OCI-LY7 (cell line): ENCODE measurements at regions not wholly inside any gene's neighbourhood (a gene's known extent, or its start where the extent isn't known, plus 50 kb on each side); places are given as distances from the start of the nearest gene placed in this dataset.

Experiments
- BruUV-seq: library from RNA; stranded (reverse); fragments of 400-500 nt; replicated peaks from 2 replicates; lab custom pipeline; 2021; lab: Mats Ljungman, UMichigan
- CTCF ChIA-PET: fragments of 300-600 bp; sonication (Branson Sonifier 250); formaldehyde crosslinking; loops from one replicate; lab custom pipeline; 2022; ENCODE audit warnings: antibody characterized with exemption; ENCODE audit not compliant: unreplicated experiment; lab: Charles Lee
- POLR2A ChIA-PET: fragments of 300-600 bp; sonication (Branson Sonifier 250); formaldehyde crosslinking; loops from one replicate; lab custom pipeline; 2022; ENCODE audit warnings: antibody characterized with exemption; lab: Charles Lee
- DNase-seq: peaks from one replicate; pipeline ENCODE4 v3.0.0-alpha.2; 2015; ENCODE audit warnings: low spot score
- H2AFZ ChIP-seq: fragments of 200-600 bp; sonication (generic), shearing (Covaris generic); 2 replicates; pipeline ENCODE4 v1.6.1; 2014; ENCODE audit warnings: mild to moderate bottlenecking, antibody characterized with exemption, low read length, moderate library complexity
- H3K27ac ChIP-seq: fragments of 200-600 bp; sonication (generic); 2 replicates; pipeline ENCODE4 v1.5.1; 2014; ENCODE audit warnings: mixed run types, low read depth, mild to moderate bottlenecking, moderate library complexity, low read length, inconsistent platforms; ENCODE audit not compliant: poor library complexity, severe bottlenecking
- H3K36me3 ChIP-seq: fragments of 200-600 bp; sonication (generic); 2 replicates; pipeline ENCODE4 v1.6.1; 2014; ENCODE audit warnings: mild to moderate bottlenecking, antibody characterized with exemption, low read length, moderate library complexity, mixed read lengths; ENCODE audit not compliant: insufficient read depth
- H3K4me1 ChIP-seq: fragments of 200-600 bp; sonication (generic); 2 replicates; pipeline ENCODE4 v1.5.1; 2014; ENCODE audit warnings: mild to moderate bottlenecking, low read length; ENCODE audit not compliant: insufficient read depth, poor library complexity, severe bottlenecking
- H3K4me2 ChIP-seq: fragments of 200-600 bp; sonication (generic); 2 replicates; pipeline ENCODE4 v1.6.1; 2014; ENCODE audit warnings: mild to moderate bottlenecking, low read length
- H3K4me3 ChIP-seq: fragments of 200-600 bp; sonication (generic); 2 replicates; pipeline ENCODE4 v1.5.1; 2014; ENCODE audit warnings: mild to moderate bottlenecking, low read depth, low read length; ENCODE audit not compliant: poor library complexity, severe bottlenecking
- H3K79me2 ChIP-seq: fragments of 200-600 bp; sonication (generic); 2 replicates; pipeline ENCODE4 v1.6.1; 2016; ENCODE audit warnings: low read depth, mild to moderate bottlenecking, low read length, moderate library complexity, mixed read lengths; ENCODE audit not compliant: insufficient read depth
- H3K9me2 ChIP-seq: fragments of 200-600 bp; sonication (generic); 2 replicates; pipeline ENCODE4 v1.6.1; 2016; ENCODE audit warnings: mild to moderate bottlenecking, low read length, mixed read lengths; ENCODE audit not compliant: insufficient read depth
- H3K9me3 ChIP-seq: fragments of 200-600 bp; sonication (generic); 2 replicates; pipeline ENCODE4 v1.6.1; 2014; ENCODE audit warnings: mild to moderate bottlenecking, mixed run types, low read length, mixed read lengths
- H4K20me1 ChIP-seq: fragments of 200-600 bp; sonication (generic); 2 replicates; pipeline ENCODE4 v1.6.1; 2014; ENCODE audit warnings: mild to moderate bottlenecking, antibody characterized with exemption, low read length, moderate library complexity, mixed read lengths; ENCODE audit not compliant: insufficient read depth
- EZH2phosphoT487 ChIP-seq: fragments of 200-600 bp; sonication (generic); IDR thresholded peaks from 2 replicates; pipeline ENCODE4 v1.6.1; 2018; ENCODE audit warnings: low read depth, borderline replicate concordance, mild to moderate bottlenecking, mixed run types, antibody characterized with exemption, low read length, moderate library complexity, mixed read lengths
- intact Hi-C: fragments of 100-400 bp; cut with micrococcal nuclease; formaldehyde crosslinking; loops from one replicate; pipeline ENCODE4 v1.10.0; 2022; ENCODE audit not compliant: unreplicated experiment
- TF ChIP-seq, protein P1 (sequence below): fragments of 200-600 bp; sonication (generic); conservative IDR thresholded peaks from 2 replicates; pipeline ENCODE4 v1.5.1; 2014; ENCODE audit warnings: mild to moderate bottlenecking, antibody characterized with exemption, low read length, moderate library complexity, mixed read lengths

GRCh38 chr1:172960019-172960418 is 90.7 kb downstream of the TNFSF18 start:
- H3K79me2 ChIP-seq, result no peaks in the 10 kb centered on the region
- no peaks in the 10 kb centered on the region for H3K4me1 ChIP-seq
- H3K27ac ChIP-seq, result no peak overlapping the region
- H3K36me3 ChIP-seq, result no peaks in the 10 kb centered on the region
- TF ChIP-seq, protein P1, sequence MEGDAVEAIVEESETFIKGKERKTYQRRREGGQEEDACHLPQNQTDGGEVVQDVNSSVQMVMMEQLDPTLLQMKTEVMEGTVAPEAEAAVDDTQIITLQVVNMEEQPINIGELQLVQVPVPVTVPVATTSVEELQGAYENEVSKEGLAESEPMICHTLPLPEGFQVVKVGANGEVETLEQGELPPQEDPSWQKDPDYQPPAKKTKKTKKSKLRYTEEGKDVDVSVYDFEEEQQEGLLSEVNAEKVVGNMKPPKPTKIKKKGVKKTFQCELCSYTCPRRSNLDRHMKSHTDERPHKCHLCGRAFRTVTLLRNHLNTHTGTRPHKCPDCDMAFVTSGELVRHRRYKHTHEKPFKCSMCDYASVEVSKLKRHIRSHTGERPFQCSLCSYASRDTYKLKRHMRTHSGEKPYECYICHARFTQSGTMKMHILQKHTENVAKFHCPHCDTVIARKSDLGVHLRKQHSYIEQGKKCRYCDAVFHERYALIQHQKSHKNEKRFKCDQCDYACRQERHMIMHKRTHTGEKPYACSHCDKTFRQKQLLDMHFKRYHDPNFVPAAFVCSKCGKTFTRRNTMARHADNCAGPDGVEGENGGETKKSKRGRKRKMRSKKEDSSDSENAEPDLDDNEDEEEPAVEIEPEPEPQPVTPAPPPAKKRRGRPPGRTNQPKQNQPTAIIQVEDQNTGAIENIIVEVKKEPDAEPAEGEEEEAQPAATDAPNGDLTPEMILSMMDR, result no peak
- TF ChIP-seq EZH2phosphoT487, result no peak
- ChIA-PET POLR2A (interaction anchor here (0.7 kb wide), 2 partner anchors 9 to 143 kb away, joined by 3 to 4 read pairs; no protein-coding TSS in a partner anchor), CTCF (no interaction called here)
- no peaks in the 10 kb centered on the region for H3K9me2 ChIP-seq
- no peaks in the 10 kb centered on the region for H3K9me3 ChIP-seq
- intact Hi-C loops, result no loop called here
- no peak overlapping the region for H2AFZ ChIP-seq
- no peaks in the 10 kb centered on the region for H4K20me1 ChIP-seq
- BruUV-seq, result no TSS peak
- no peak overlapping the region for H3K4me3 ChIP-seq
- no peak overlapping the region for H3K4me2 ChIP-seq
- no peak for DNase-seq

- no peaks in the 10 kb centered on the region for H3K9me2 ChIP-seq
- no peaks in the 10 kb centered on the region for H3K36me3 ChIP-seq
- no peaks in the 10 kb centered on the region for H3K4me1 ChIP-seq
- no peaks in the 10 kb centered on the region for H3K79me2 ChIP-seq
- no TSS peak for BruUV-seq
- TF ChIP-seq EZH2phosphoT487, result no peak
- TF ChIP-seq, protein P1, result no peak
- CTCF ChIA-PET, result no interaction called here
- DNase-seq, result no peak
- H3K9me3 ChIP-seq, result no peaks in the 10 kb centered on the region
- intact Hi-C loops, result no loop called here
- POLR2A ChIA-PET, result interaction anchor here (0.6 to 0.7 kb wide), 3 partner anchors 9 to 143 kb away, joined by 3 to 4 read pairs (median 3); no protein-coding TSS in a partner anchor
- no peak overlapping the region for H2AFZ ChIP-seq
- no peak overlapping the region for H3K4me3 ChIP-seq
- H3K27ac ChIP-seq, result no peak overlapping the region
- no peaks in the 10 kb centered on the region for H4K20me1 ChIP-seq
- no peak overlapping the region for H3K4me2 ChIP-seq
These were observed 90.1 kb downstream of the TNFSF18 start for GRCh38 chr1:172960454-172961208.

DNA sequence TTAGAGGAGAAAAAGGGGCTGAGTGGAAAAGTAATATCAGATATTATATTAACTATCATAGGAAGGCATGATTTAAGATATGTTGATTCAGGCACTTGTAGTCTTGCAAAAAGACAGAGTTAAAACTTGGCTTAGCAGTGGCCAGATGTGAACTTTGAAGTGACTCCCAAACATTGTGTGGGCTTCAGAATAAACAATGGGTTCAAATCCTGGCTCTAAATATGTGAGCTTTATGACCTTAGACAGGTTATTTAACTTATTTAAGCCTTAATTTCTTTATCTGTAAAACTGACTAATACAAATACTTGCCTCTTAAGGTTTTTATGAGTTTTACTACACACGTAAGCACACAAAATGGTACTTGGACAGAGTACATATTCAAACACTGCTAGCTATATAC is 85.9 kb downstream of the TNFSF18 start:
- no peaks in the 10 kb centered on the region for H3K9me2 ChIP-seq
- TF ChIP-seq, protein P1, result no peak
- no peak for TF ChIP-seq EZH2phosphoT487
- H3K27ac ChIP-seq, result no peak overlapping the region
- POLR2A ChIA-PET, result interaction anchor here (0.6 to 1.6 kb wide), 2 partner anchors 9 to 301 kb away, joined by 4 read pairs; no protein-coding TSS in a partner anchor
- H3K36me3 ChIP-seq, result no peaks in the 10 kb centered on the region
- no peaks in the 10 kb centered on the region for H3K9me3 ChIP-seq
- no peak overlapping the region for H3K4me2 ChIP-seq
- CTCF ChIA-PET, result no interaction called here
- no peaks in the 10 kb centered on the region for H3K79me2 ChIP-seq
- no peak for DNase-seq
- intact Hi-C loops, result no loop called here
- no peaks in the 10 kb centered on the region for H3K4me1 ChIP-seq
- H3K4me3 ChIP-seq, result no peak overlapping the region
- no peak overlapping the region for H2AFZ ChIP-seq
- no peaks in the 10 kb centered on the region for H4K20me1 ChIP-seq
- BruUV-seq, result no TSS peak
